ENCODE measurements at regions not wholly inside any gene's neighbourhood (a gene's known extent, or its start where the extent isn't known, plus 50 kb on each side); places are given as distances from the start of the nearest gene placed in this dataset.

DNA sequence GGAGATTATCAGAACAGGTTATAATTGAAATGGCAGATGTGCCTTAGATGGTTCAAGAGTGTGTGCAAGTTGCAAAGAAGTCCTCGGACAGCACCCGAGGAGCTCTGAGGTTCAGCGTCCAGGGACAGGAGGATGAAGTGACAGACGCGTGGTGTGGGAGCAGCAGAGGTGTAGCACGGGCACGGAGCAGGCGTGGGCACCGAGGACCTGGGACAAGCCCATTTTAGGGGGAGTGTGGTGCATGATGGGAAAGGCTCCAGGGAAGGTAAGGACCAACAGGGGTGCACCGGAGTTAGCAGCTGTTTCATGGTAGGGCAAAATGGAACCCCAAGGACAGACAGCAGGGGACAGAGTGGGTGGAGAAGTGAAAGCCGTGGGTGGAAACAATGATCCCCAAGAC, 56.3 kb upstream of the BACE2 start:
- TF ChIP-seq, protein P1, sequence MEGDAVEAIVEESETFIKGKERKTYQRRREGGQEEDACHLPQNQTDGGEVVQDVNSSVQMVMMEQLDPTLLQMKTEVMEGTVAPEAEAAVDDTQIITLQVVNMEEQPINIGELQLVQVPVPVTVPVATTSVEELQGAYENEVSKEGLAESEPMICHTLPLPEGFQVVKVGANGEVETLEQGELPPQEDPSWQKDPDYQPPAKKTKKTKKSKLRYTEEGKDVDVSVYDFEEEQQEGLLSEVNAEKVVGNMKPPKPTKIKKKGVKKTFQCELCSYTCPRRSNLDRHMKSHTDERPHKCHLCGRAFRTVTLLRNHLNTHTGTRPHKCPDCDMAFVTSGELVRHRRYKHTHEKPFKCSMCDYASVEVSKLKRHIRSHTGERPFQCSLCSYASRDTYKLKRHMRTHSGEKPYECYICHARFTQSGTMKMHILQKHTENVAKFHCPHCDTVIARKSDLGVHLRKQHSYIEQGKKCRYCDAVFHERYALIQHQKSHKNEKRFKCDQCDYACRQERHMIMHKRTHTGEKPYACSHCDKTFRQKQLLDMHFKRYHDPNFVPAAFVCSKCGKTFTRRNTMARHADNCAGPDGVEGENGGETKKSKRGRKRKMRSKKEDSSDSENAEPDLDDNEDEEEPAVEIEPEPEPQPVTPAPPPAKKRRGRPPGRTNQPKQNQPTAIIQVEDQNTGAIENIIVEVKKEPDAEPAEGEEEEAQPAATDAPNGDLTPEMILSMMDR (IDR thresholded peaks at IDR 0.05), result no peak

DNA sequence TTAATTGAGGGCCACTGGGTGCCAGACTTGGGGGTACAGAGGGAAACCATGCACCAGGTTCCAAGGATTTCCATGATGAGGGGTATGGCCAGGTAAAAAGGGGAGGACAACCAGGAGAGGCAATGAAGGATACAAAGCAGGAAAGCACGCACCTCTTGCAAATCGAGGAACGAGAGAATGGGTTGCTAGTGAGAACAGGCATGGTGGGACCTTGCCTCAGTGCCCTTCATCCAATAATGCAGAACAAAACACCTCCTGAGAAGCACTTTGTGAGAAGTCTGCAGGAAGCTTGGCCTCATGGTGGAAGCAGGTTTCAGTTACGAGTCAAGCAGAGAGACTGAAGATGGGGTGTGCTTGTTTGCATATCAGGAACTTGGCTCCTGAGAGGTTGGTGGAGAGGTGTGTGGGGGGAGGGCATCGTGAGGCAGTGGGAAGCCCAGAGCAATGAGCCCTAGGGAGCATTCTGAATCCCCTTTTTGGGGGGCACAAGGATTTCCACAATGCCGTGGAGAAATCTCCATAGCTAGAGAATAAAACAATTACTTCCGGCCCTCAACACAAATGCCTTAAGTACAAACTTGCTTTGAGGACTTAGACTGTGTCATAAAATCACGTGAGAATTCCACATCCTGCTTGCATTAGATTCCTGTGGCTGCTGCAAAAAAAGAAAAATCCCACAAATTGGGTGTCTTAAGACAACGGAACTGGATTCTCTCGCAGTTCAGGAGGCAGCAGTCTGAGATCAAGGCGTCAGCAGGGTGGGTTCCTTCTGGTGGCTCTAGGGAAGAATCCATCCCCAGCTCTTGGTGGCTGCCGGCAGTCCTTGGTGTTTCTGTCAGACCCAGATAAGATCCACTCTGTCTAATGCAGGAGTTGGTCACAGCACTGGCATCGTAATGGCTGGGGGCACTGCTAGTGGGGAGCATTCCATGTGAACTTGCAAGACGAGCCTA, 54.9 kb upstream of the BACE2 start:
- TF ChIP-seq, protein P1 (IDR thresholded peaks at IDR 0.05), result no peak

DNA sequence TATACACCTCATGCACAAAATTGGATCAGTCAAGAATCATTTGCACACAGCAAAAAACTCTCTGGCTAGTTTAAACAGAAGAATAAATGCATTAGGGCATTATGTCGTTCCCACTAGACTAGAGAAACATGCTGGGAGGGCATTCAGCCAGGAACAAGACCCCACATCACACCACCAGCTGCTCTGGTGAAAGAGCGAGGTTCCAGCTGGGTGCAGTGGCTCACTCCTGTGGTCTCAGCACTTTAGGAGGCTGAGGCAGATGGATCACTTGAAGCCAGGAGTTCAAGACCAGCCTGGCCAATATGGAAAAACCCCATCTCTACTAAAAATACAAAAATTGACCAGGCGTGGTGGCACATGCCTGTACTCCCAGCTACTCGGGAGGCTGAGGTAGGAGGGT, 52.1 kb upstream of the BACE2 start:
- TF ChIP-seq, protein P1 (IDR thresholded peaks at IDR 0.05), result no peak

All from LNCAP (cell line).